ENCODE measurements at regions not wholly inside any gene's neighbourhood (a gene's known extent, or its start where the extent isn't known, plus 50 kb on each side); places are given as distances from the start of the nearest gene placed in this dataset.
"Not testable (repeated sequence)": the region's sequence is repeated elsewhere in the genome, so short reads cannot be mapped to it uniquely, and the experiment has no call there.

GRCh38 chr4:127509155-127509554 is 123.6 kb upstream of the INTU start:
- Histone ChIP-seq H3K4me1 (ENCODE audit: insufficient read depth) (peaks cover 3% of the 10 kb centered on the region), H3K36me3 (no peaks in the 10 kb centered on the region), H3K27me3 (no peaks in the 10 kb centered on the region), H3K9me3 (no peaks in the 10 kb centered on the region), H3K27ac (no peak overlapping the region), H3K4me3 (no peak overlapping the region)
- 15 to 42% (median 21%) methylated on average over 1 of the region's 1 CpG for WGBS, 3 donors
- intact Hi-C loops (cut with DNase I) = no loop called here
- no peak for DNase-seq
- TF ChIP-seq CTCF (IDR thresholded peaks at IDR 0.05) = no peak
- TF ChIP-seq POLR2A (IDR thresholded peaks at IDR 0.05) = no peak
- TF ChIP-seq EP300 (IDR thresholded peaks at IDR 0.05) = no peak

- H3K4me3 ChIP-seq; H3K9me3 ChIP-seq; H3K4me1 ChIP-seq (ENCODE audit: insufficient read depth); H3K36me3 ChIP-seq; H3K27ac ChIP-seq; DNase-seq; H3K27me3 ChIP-seq; intact Hi-C loops (cut with DNase I): not testable (repeated sequence)
- 92 to 96% (median 94%) methylated on average over 3 of the region's 3 CpGs for WGBS, 3 donors
Measured at GRCh38 chr4:127512672-127513071, 120.1 kb upstream of the INTU start.

- H3K27me3 ChIP-seq; H3K9me3 ChIP-seq; H3K4me3 ChIP-seq; H3K4me1 ChIP-seq (ENCODE audit: insufficient read depth); H3K36me3 ChIP-seq; H3K27ac ChIP-seq; intact Hi-C loops (cut with DNase I); DNase-seq: not testable (repeated sequence)
- WGBS, 3 donors = 84 to 91% (median 86%) methylated on average over 7 of the region's 7 CpGs
Measured at GRCh38 chr4:127515259-127515658, 117.5 kb upstream of the INTU start.

- no peaks in the 10 kb centered on the region for H3K27me3 ChIP-seq
- H3K27ac ChIP-seq = no peak overlapping the region
- DNase-seq = no peak
- H3K36me3 ChIP-seq = no peaks in the 10 kb centered on the region
- H3K9me3 ChIP-seq = no peaks in the 10 kb centered on the region
- intact Hi-C loops (cut with DNase I) = no loop called here
- H3K4me1 ChIP-seq (ENCODE audit: insufficient read depth) = no peaks in the 10 kb centered on the region
- H3K4me3 ChIP-seq = no peak overlapping the region
- TF ChIP-seq EP300 (IDR thresholded peaks at IDR 0.05) (no peak), POLR2A (IDR thresholded peaks at IDR 0.05) (no peak), CTCF (IDR thresholded peaks at IDR 0.05) (no peak)
Measured at GRCh38 chr4:127518046-127518445, 114.7 kb upstream of the INTU start.

- WGBS, 3 donors = 60 to 73% (median 66%) methylated on average over 2 of the region's 2 CpGs
- intact Hi-C loops (cut with DNase I) = no loop called here
- Histone ChIP-seq H3K4me3 (no peak overlapping the region), H3K4me1 (ENCODE audit: insufficient read depth) (no peaks in the 10 kb centered on the region), H3K36me3 (no peaks in the 10 kb centered on the region), H3K27me3 (no peaks in the 10 kb centered on the region), H3K9me3 (no peaks in the 10 kb centered on the region), H3K27ac (no peak overlapping the region)
- TF ChIP-seq POLR2A (IDR thresholded peaks at IDR 0.05) (no peak), CTCF (IDR thresholded peaks at IDR 0.05) (no peak), EP300 (IDR thresholded peaks at IDR 0.05) (no peak)
- DNase-seq = no peak
Measured at GRCh38 chr4:127521463-127521862, 111.3 kb upstream of the INTU start.

- 88 to 96% (median 93%) methylated on average over 1 of the region's 1 CpG for WGBS, 3 donors
- no peak for TF ChIP-seq EP300 (IDR thresholded peaks at IDR 0.05)
- no peak for TF ChIP-seq CTCF (IDR thresholded peaks at IDR 0.05)
- TF ChIP-seq POLR2A (IDR thresholded peaks at IDR 0.05) = no peak
- Histone ChIP-seq H3K27me3 (no peaks in the 10 kb centered on the region), H3K9me3 (no peaks in the 10 kb centered on the region), H3K27ac (no peak overlapping the region), H3K4me1 (ENCODE audit: insufficient read depth) (no peaks in the 10 kb centered on the region), H3K4me3 (no peak overlapping the region), H3K36me3 (no peaks in the 10 kb centered on the region)
- DNase-seq = no peak
- intact Hi-C loops (cut with DNase I) = no loop called here
Measured at GRCh38 chr4:127523369-127523768, 109.4 kb upstream of the INTU start.
